Activated CD8-positive, alpha-beta memory T cell treated with anti-CD3 and anti-CD28 coated beads for 4 hours (primary cell): ENCODE measurements at regions not wholly inside any gene's neighbourhood (a gene's known extent, or its start where the extent isn't known, plus 50 kb on each side); places are given as distances from the start of the nearest gene placed in this dataset.

Experiments used
- DNase-seq, 2 donors: peaks; one replicate each; pipeline ENCODE4 v3.0.0-alpha.2; 2020; ENCODE audit warnings: low read depth in 2 of 2

- no peak for DNase-seq
Measured at GRCh38 chr1:209368864-209369598, 214.5 kb upstream of the CAMK1G start.

- DNase-seq = no peak
Measured at GRCh38 chr1:209370241-209370995, 213.1 kb upstream of the CAMK1G start.

- no peak for DNase-seq
Measured at GRCh38 chr1:209375097-209375496, 208.4 kb upstream of the CAMK1G start.

- no peak for DNase-seq
Measured at GRCh38 chr1:209375671-209376365, 207.7 kb upstream of the CAMK1G start.

GRCh38 chr1:209376774-209377173 lies 206.7 kb upstream of the CAMK1G start:
- DNase-seq = no peak

GRCh38 chr1:209377995-209378394 lies 205.5 kb upstream of the CAMK1G start:
- no peak for DNase-seq

- no peak for DNase-seq
Measured at GRCh38 chr1:209379280-209379679, 204.2 kb upstream of the CAMK1G start.

- no peak for DNase-seq
Measured at GRCh38 chr1:209380420-209380819, 203.1 kb upstream of the CAMK1G start.

GRCh38 chr1:209382231-209383100 lies 201.0 kb upstream of the CAMK1G start:
- no peak for DNase-seq

GRCh38 chr1:209383422-209383821 lies 200.1 kb upstream of the CAMK1G start:
- no peak for DNase-seq

GRCh38 chr1:209383907-209384709 lies 199.4 kb upstream of the CAMK1G start:
- no peak for DNase-seq

GRCh38 chr1:209384710-209385550 lies 198.6 kb upstream of the CAMK1G start:
- no peak for DNase-seq

GRCh38 chr1:209386156-209386555 lies 197.4 kb upstream of the CAMK1G start:
- no peak for DNase-seq

GRCh38 chr1:209387271-209387968 lies 196.1 kb upstream of the CAMK1G start:
- DNase-seq = no peak

- no peak for DNase-seq
Measured at GRCh38 chr1:209387969-209388329, 195.6 kb upstream of the CAMK1G start.

- DNase-seq = no peak
Measured at GRCh38 chr1:209388358-209388757, 195.2 kb upstream of the CAMK1G start.

- DNase-seq = no peak
Measured at GRCh38 chr1:209389258-209389657, 194.3 kb upstream of the CAMK1G start.

- no peak for DNase-seq
Measured at GRCh38 chr1:209389975-209390374, 193.5 kb upstream of the CAMK1G start.

GRCh38 chr1:209390764-209391163 lies 192.8 kb upstream of the CAMK1G start:
- DNase-seq = no peak
